B cell (primary cell): ENCODE measurements at regions not wholly inside any gene's neighbourhood (a gene's known extent, or its start where the extent isn't known, plus 50 kb on each side); places are given as distances from the start of the nearest gene placed in this dataset.

Source experiments
- ATAC-seq: fragments of 200-7000 bp; cut with Tn5 transposase; one replicate; pipeline ENCODE4 v1.10.0; 2021; ENCODE audit warnings: low read depth, mild to moderate bottlenecking, moderate number of reproducible peaks, moderate library complexity
- CTCF ChIA-PET: fragments of 350-600 bp; sonication (Branson Sonifier 250); formaldehyde crosslinking; loops from one replicate; lab custom pipeline; 2021; ENCODE audit warnings: antibody characterized with exemption, inconsistent platforms; lab: Charles Lee
- POLR2A ChIA-PET: fragments of 350-600 bp; sonication (Branson Sonifier 250); formaldehyde crosslinking; loops from one replicate; lab custom pipeline; 2021; ENCODE audit warnings: antibody characterized with exemption; lab: Charles Lee
- DNase-seq: peaks from one replicate; pipeline ENCODE4 v3.0.0; 2013
- H2AFZ ChIP-seq: 2 replicates; pipeline ENCODE4 v1.6.1; 2012; ENCODE audit warnings: mild to moderate bottlenecking, low read depth, low read length; ENCODE audit not compliant: insufficient read depth, poor library complexity, severe bottlenecking
- H3K27ac ChIP-seq, 2 donors: 1 replicate in 1 of 2; 2 replicates in 1 of 2; pipeline ENCODE4 v1.5.1; 2012 to 2013; ENCODE audit warnings: low read length in 2 of 2, mild to moderate bottlenecking in 2 of 2, moderate library complexity in 1 of 2
- H3K27me3 ChIP-seq, 4 experiments: fragments of 200-600 bp in 1 of 4; sonication (generic) in 1 of 4; replicated peaks in 1 of 4; 1 replicate in 2 of 4; 2 replicates in 2 of 4; pipeline versions ENCODE4 v1.6.1 to v1.7.0; 2013 to 2016; ENCODE audit warnings: low read length in 3 of 4, mild to moderate bottlenecking in 2 of 4, mixed read lengths in 1 of 4, moderate library complexity in 1 of 4; ENCODE audit not compliant: insufficient read depth in 4 of 4, control insufficient read depth in 3 of 4; ENCODE audit errors: control extremely low read depth in 1 of 4
- H3K36me3 ChIP-seq, 2 experiments: replicated peaks in 1 of 2; 1 replicate in 1 of 2; 2 replicates in 1 of 2; pipeline versions ENCODE4 v1.6.1 to v1.7.1; 2013; ENCODE audit warnings: low read length in 1 of 2; ENCODE audit not compliant: insufficient read depth in 2 of 2, control insufficient read depth in 1 of 2; ENCODE audit errors: control extremely low read depth in 1 of 2, extremely low read depth in 1 of 2
- H3K4me1 ChIP-seq, 2 donors: fragments of 200-600 bp in 1 of 2; sonication (generic) in 1 of 2; 1 replicate in 1 of 2; 2 replicates in 1 of 2; pipeline versions ENCODE4 v1.5.1 to v1.6.1; 2013 to 2017; ENCODE audit warnings: low read length in 2 of 2; ENCODE audit not compliant: control insufficient read depth in 2 of 2, insufficient read depth in 2 of 2
- H3K4me2 ChIP-seq: replicated peaks from 2 replicates; pipeline ENCODE3; 2012; ENCODE audit warnings: mild to moderate bottlenecking, low read depth, low read length; ENCODE audit not compliant: poor library complexity, severe bottlenecking
- H3K4me3 ChIP-seq, 5 experiments: fragments of 200-600 bp in 1 of 5; sonication (generic) in 1 of 5; 1 replicate in 3 of 5; 2 replicates in 2 of 5; pipeline versions ENCODE4 v1.5.1 to v1.7.0; 2011 to 2016; ENCODE audit warnings: low read length in 4 of 5, mild to moderate bottlenecking in 4 of 5, low read depth in 2 of 5, control low read depth in 1 of 5, moderate library complexity in 1 of 5; ENCODE audit not compliant: insufficient read depth in 1 of 5; ENCODE audit errors: control extremely low read depth in 1 of 5, extremely low read depth in 1 of 5
- H3K79me2 ChIP-seq: fragments of 200-600 bp; sonication (generic); one replicate; pipeline ENCODE4 v1.6.0; 2016; ENCODE audit warnings: low read length; ENCODE audit not compliant: control insufficient read depth, insufficient read depth
- H3K9ac ChIP-seq: fragments of 200-600 bp; sonication (generic); 2 replicates; pipeline ENCODE4 v1.6.1; 2017; ENCODE audit warnings: mild to moderate bottlenecking, low read length, moderate library complexity
- H3K9me3 ChIP-seq, 3 donors: one replicate each; pipeline versions ENCODE4 v1.6.1 to v1.7.1; 2013; ENCODE audit warnings: low read length in 2 of 3; ENCODE audit not compliant: control insufficient read depth in 2 of 3, insufficient read depth in 1 of 3; ENCODE audit errors: control extremely low read depth in 1 of 3
- H4K20me1 ChIP-seq: 2 replicates; pipeline ENCODE4 v1.6.0; 2012; ENCODE audit warnings: mild to moderate bottlenecking, low read length; ENCODE audit not compliant: insufficient read depth, control insufficient read depth, poor library complexity, severe bottlenecking
- H3K27ac Mint-ChIP-seq: one replicate; pipeline ENCODE4 v1.8.0; 2021; ENCODE audit warnings: mixed read lengths
- H3K27me3 Mint-ChIP-seq: one replicate; pipeline ENCODE4 v1.8.0; 2021; ENCODE audit warnings: mixed read lengths
- H3K4me1 Mint-ChIP-seq: one replicate; pipeline ENCODE4 v1.8.0; 2021; ENCODE audit warnings: mixed read lengths
- H3K4me3 Mint-ChIP-seq: one replicate; pipeline ENCODE4 v1.8.0; 2021; ENCODE audit warnings: mixed read lengths
- H3K9me3 Mint-ChIP-seq: one replicate; pipeline ENCODE4 v1.8.0; 2022; ENCODE audit warnings: mixed read lengths; ENCODE audit not compliant: insufficient read depth
- EZH2 ChIP-seq: IDR thresholded peaks from 2 replicates; pipeline ENCODE4 v1.6.1; 2012; ENCODE audit warnings: borderline replicate concordance, low read depth, mild to moderate bottlenecking, moderate library complexity, low read length; ENCODE audit not compliant: insufficient read depth, poor library complexity, severe bottlenecking
- WGBS: methylation state at CpG from one replicate; pipeline ENCODE4 v1.1.5; 2013; ENCODE audit warnings: missing lambda C conversion rate; ENCODE audit not compliant: insufficient coverage; 5-methylcytosine and 5-hydroxymethylcytosine counted together
- intact Hi-C: fragments of 100-400 bp; cut with micrococcal nuclease; formaldehyde crosslinking; loops from one replicate; pipeline ENCODE4 v1.10.0; 2022
- TF ChIP-seq, protein P1 (sequence below): fragments of 200-600 bp; IDR thresholded peaks from one replicate; pipeline ENCODE4 v1.8.0; 2022; ENCODE audit warnings: antibody characterized with exemption, mild to moderate bottlenecking

DNA sequence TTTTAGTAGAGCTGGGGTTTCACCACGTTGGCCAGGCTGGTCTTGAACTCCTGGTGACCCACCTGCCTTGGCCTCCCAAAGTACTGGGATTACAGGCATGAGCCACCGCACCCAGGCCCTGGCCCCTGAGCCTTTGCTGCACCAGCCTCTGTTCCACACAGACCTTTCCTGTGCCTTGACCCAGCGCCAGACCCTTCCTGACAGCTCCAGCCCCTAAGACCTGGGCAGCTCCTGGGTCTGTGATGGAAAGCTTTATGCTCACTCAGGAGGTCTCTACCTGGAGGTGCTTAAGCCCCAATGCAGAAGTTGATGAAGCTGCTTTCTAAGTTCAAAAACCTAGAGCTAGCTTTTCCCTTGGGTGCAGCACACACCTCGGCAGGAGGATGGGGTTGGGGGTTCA is 58.8 kb upstream of the NEK6 start:
- Histone ChIP-seq H3K4me2 (no peak overlapping the region), H3K9ac (no peak overlapping the region), H3K4me1 (peaks cover 67 to 75% of the 10 kb centered on the region in 2 donors), H2AFZ (no peak overlapping the region), H3K36me3 (no peaks in the 10 kb centered on the region), H3K79me2 (no peaks in the 10 kb centered on the region), H3K4me3 (no peak overlapping the region), H4K20me1 (no peaks in the 10 kb centered on the region), H3K9me3 (peaks cover 0 to 11% (median 7%) of the 10 kb centered on the region in 3 donors), H3K27ac (no peak overlapping the region), H3K27me3 (no peaks in the 10 kb centered on the region)
- TF ChIP-seq, protein P1, sequence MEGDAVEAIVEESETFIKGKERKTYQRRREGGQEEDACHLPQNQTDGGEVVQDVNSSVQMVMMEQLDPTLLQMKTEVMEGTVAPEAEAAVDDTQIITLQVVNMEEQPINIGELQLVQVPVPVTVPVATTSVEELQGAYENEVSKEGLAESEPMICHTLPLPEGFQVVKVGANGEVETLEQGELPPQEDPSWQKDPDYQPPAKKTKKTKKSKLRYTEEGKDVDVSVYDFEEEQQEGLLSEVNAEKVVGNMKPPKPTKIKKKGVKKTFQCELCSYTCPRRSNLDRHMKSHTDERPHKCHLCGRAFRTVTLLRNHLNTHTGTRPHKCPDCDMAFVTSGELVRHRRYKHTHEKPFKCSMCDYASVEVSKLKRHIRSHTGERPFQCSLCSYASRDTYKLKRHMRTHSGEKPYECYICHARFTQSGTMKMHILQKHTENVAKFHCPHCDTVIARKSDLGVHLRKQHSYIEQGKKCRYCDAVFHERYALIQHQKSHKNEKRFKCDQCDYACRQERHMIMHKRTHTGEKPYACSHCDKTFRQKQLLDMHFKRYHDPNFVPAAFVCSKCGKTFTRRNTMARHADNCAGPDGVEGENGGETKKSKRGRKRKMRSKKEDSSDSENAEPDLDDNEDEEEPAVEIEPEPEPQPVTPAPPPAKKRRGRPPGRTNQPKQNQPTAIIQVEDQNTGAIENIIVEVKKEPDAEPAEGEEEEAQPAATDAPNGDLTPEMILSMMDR = no peak
- no peak for TF ChIP-seq EZH2
- DNase-seq (no peak), ATAC-seq (no peak)
- Mint-ChIP-seq H3K4me3 (no peak overlapping the region), H3K9me3 (peaks cover 11% of the 10 kb centered on the region), H3K27ac (peak overlapping the region; percentile 99), H3K4me1 (peaks cover 70% of the 10 kb centered on the region), H3K27me3 (no peaks in the 10 kb centered on the region)
- intact Hi-C loops = no loop called here
- CTCF ChIA-PET = interaction anchor here (0.6 to 3.9 kb wide), 7 partner anchors 15 to 488 kb away, joined by 3 to 42 read pairs (median 3); no protein-coding TSS in a partner anchor
- POLR2A ChIA-PET = interaction anchor here (1.2 kb wide), 1 partner anchor 19 kb away, joined by 7 read pairs; no protein-coding TSS in a partner anchor
- WGBS = 97% methylated on average over 3 of the region's 4 CpGs

DNA sequence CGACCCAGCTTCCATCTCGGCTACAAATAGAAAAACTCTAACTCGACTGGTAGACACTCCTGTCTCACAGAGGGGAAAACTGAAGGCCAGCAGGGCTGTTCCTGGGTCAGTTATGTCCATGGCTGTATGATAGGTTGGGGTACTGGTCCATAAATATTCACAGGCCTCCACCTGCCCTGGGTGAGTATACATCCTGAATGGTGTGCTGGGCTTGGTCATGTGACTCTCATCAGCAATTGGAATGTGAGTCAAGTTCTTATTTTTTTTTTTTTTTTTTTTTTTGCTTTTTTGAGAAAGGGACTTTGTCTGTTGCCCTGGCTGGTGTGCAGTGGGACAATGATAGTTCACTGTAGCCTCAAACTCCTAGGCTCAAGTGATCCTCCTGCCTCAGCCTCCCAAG is 58.3 kb upstream of the NEK6 start:
- POLR2A ChIA-PET = interaction anchor here (0.6 to 1.2 kb wide), 3 partner anchors 15 to 19 kb away, joined by 3 to 10 read pairs (median 7); no protein-coding TSS in a partner anchor
- no peak for TF ChIP-seq EZH2
- TF ChIP-seq, protein P1 = no peak
- no peak overlapping the region for H3K4me3 Mint-ChIP-seq
- H4K20me1 ChIP-seq = no peaks in the 10 kb centered on the region
- no peaks in the 10 kb centered on the region for H3K36me3 ChIP-seq
- peaks cover 73% of the 10 kb centered on the region for H3K4me1 Mint-ChIP-seq
- no peak overlapping the region for H2AFZ ChIP-seq
- intact Hi-C loops = no loop called here
- H3K4me1 ChIP-seq = peaks cover 68 to 77% of the 10 kb centered on the region in 2 donors
- H3K27me3 Mint-ChIP-seq = no peaks in the 10 kb centered on the region
- H3K9me3 ChIP-seq = peaks cover 0 to 11% (median 7%) of the 10 kb centered on the region in 3 donors
- peaks cover 11% of the 10 kb centered on the region for H3K9me3 Mint-ChIP-seq
- no peak overlapping the region for H3K4me3 ChIP-seq
- 100% methylated on average over 3 of the region's 3 CpGs for WGBS
- CTCF ChIA-PET = interaction anchor here (0.6 to 1.3 kb wide), 6 partner anchors 14 to 489 kb away, joined by 3 to 9 read pairs (median 4); no protein-coding TSS in a partner anchor
- ATAC-seq (no peak), DNase-seq (no peak)
- peak overlapping the region; percentile 79 for H3K27ac Mint-ChIP-seq
- H3K4me2 ChIP-seq = no peak overlapping the region
- no peak overlapping the region for H3K9ac ChIP-seq
- H3K79me2 ChIP-seq = no peaks in the 10 kb centered on the region
- H3K27me3 ChIP-seq = no peaks in the 10 kb centered on the region
- H3K27ac ChIP-seq = no peak overlapping the region
